HepG2 (cell line): ENCODE measurements at regions not wholly inside any gene's neighbourhood (a gene's known extent, or its start where the extent isn't known, plus 50 kb on each side); places are given as distances from the start of the nearest gene placed in this dataset.

Source experiments
- ATAC-seq: fragments of 200-7000 bp; cut with Tn5 transposase; 3 replicates; pipeline ENCODE4 v1.9.1; 2020; ENCODE audit warnings: mild to moderate bottlenecking, moderate library complexity
- BruUV-seq: library from RNA; stranded (reverse); fragments of 400-500 nt; replicated peaks from 2 replicates; lab custom pipeline; 2021; lab: Mats Ljungman, UMichigan
- CTCF ChIA-PET: fragments of 300-600 bp; formaldehyde crosslinking; extraction: SDS; loops from one replicate; lab custom pipeline; 2021; ENCODE audit warnings: low total read pairs, inconsistent platforms, low intra/inter-chr PET ratio; lab: Yijun Ruan, JAX
- POLR2A ChIA-PET: fragments of 350-600 bp; sonication (Branson Sonifier 250); formaldehyde crosslinking; loops from one replicate; lab custom pipeline; 2020; ENCODE audit warnings: antibody characterized with exemption, inconsistent platforms; lab: Yijun Ruan, JAX
- DNase-seq: peaks from one replicate; pipeline ENCODE4 v3.0.0-alpha.2; 2015; ENCODE audit warnings: low spot score
- FAIRE-seq: peaks from 3 replicates; lab custom pipeline; 2011; peaks lifted over from hg19 to GRCh38; lab: Jason Lieb, UNC
- H2AFZ ChIP-seq: one replicate; pipeline ENCODE4 v1.6.1; 2011; ENCODE audit warnings: low read length, inconsistent platforms
- H3K27ac ChIP-seq: fragments of 300-600 bp; 3 replicates; pipeline ENCODE4 v1.8.0; 2011; ENCODE audit warnings: mixed run types, mild to moderate bottlenecking, mixed read lengths, low read length, inconsistent platforms; ENCODE audit not compliant: insufficient read depth; ENCODE audit errors: extremely low read length
- H3K27me3 ChIP-seq, 2 experiments: fragments of 200-600 bp in 1 of 2; 2 replicates in 1 of 2; 3 replicates in 1 of 2; pipeline versions ENCODE4 v1.6.0 to v1.8.0; 2011; ENCODE audit warnings: low read length in 2 of 2, mild to moderate bottlenecking in 2 of 2, moderate library complexity in 2 of 2, inconsistent platforms in 1 of 2; ENCODE audit not compliant: insufficient read depth in 2 of 2, control insufficient read depth in 1 of 2
- H3K36me3 ChIP-seq, 2 experiments: fragments of 200-600 bp in 1 of 2; replicated peaks in 1 of 2; 2 replicates in 1 of 2; 3 replicates in 1 of 2; pipeline versions ENCODE4 v1.5.1 to v1.8.0; 2011; ENCODE audit warnings: low read length in 2 of 2, inconsistent platforms in 1 of 2; ENCODE audit not compliant: insufficient read depth in 2 of 2, control insufficient read depth in 1 of 2
- H3K4me1 ChIP-seq: 2 replicates; pipeline ENCODE4 v1.5.1; 2012; ENCODE audit warnings: low read length, inconsistent platforms; ENCODE audit not compliant: insufficient read depth
- H3K4me2 ChIP-seq: 2 replicates; pipeline ENCODE4 v1.6.0; 2011; ENCODE audit warnings: low read depth, low read length, inconsistent platforms
- H3K4me3 ChIP-seq, 3 experiments: fragments of 200-600 bp in 1 of 3; sonication (generic), shearing (Covaris generic) in 1 of 3; replicated peaks in 1 of 3; 2 replicates each; pipeline ENCODE4 v1.5.1; 2011 to 2016; ENCODE audit warnings: low read length in 3 of 3, inconsistent platforms in 2 of 3, low read depth in 2 of 3, mild to moderate bottlenecking in 2 of 3, control low read depth in 1 of 3, mixed read lengths in 1 of 3; ENCODE audit not compliant: insufficient read depth in 1 of 3
- H3K79me2 ChIP-seq: one replicate; pipeline ENCODE4 v1.6.1; 2011; ENCODE audit warnings: low read length, inconsistent platforms; ENCODE audit not compliant: insufficient read depth
- H3K9ac ChIP-seq: 2 replicates; pipeline ENCODE4 v1.6.0; 2011; ENCODE audit warnings: mild to moderate bottlenecking, low read depth, low read length, inconsistent platforms; ENCODE audit not compliant: insufficient read depth
- H3K9me3 ChIP-seq: 2 replicates; pipeline ENCODE4 v1.5.1; 2012; ENCODE audit warnings: mild to moderate bottlenecking, low read length
- H4K20me1 ChIP-seq: 2 replicates; pipeline ENCODE4 v1.6.0; 2011; ENCODE audit warnings: inconsistent platforms, mild to moderate bottlenecking, low read length, moderate library complexity; ENCODE audit not compliant: insufficient read depth
- ISL2 ChIP-seq: sonication (generic); formaldehyde crosslinking; IDR thresholded peaks from 2 replicates; pipeline ENCODE4 v1.5.0; 2020; ENCODE audit warnings: missing genetic modification reagents
- JDP2 ChIP-seq: sonication (generic); formaldehyde crosslinking; IDR thresholded peaks from 2 replicates; pipeline ENCODE4 v1.8.1; 2022; ENCODE audit warnings: missing genetic modification reagents, borderline replicate concordance
- SNRNP70 ChIP-seq: fragments of 200-400 bp; formaldehyde crosslinking; IDR thresholded peaks from 2 replicates; pipeline ENCODE4 v1.6.1; 2017; ENCODE audit warnings: mild to moderate bottlenecking, low read depth, low read length, moderate library complexity
- ZNF333 ChIP-seq: sonication (generic); formaldehyde crosslinking; IDR thresholded peaks from 2 replicates; pipeline ENCODE4 v1.4.0; 2020; ENCODE audit warnings: mild to moderate bottlenecking, missing genetic modification reagents, borderline replicate concordance
- ZNF782 ChIP-seq: sonication (generic); formaldehyde crosslinking; IDR thresholded peaks from 2 replicates; pipeline ENCODE4 v1.4.0; 2020; ENCODE audit warnings: missing genetic modification reagents, mild to moderate bottlenecking, borderline replicate concordance
- WGBS: methylation state at CpG from one replicate; pipeline ENCODE4 v1.1.6; 2017; ENCODE audit warnings: low lambda C conversion rate; 5-methylcytosine and 5-hydroxymethylcytosine counted together
- in situ Hi-C: cut with HindIII; loops from 2 replicates; pipeline ENCODE4 v1.10.0; 2017; ENCODE audit warnings: low pct_unique_long_range_greater_than_20kb; ENCODE audit not compliant: extremely low pct_ligation_motif_present
- intact Hi-C: fragments of 100-400 bp; cut with micrococcal nuclease; formaldehyde crosslinking; loops from one replicate; pipeline ENCODE4 v1.10.0; 2022; ENCODE audit not compliant: unreplicated experiment
- TF ChIP-seq, protein P1 (sequence below): sonication (generic); formaldehyde crosslinking; IDR thresholded peaks from 2 replicates; pipeline ENCODE4 v1.8.0; 2022; ENCODE audit warnings: low read depth, missing genetic modification reagents
- TF ChIP-seq, protein P2 (sequence below): IDR thresholded peaks from 2 replicates; pipeline ENCODE4 v1.6.1; 2012; ENCODE audit warnings: low read depth, low read length, improper control_type of control experiment

DNA sequence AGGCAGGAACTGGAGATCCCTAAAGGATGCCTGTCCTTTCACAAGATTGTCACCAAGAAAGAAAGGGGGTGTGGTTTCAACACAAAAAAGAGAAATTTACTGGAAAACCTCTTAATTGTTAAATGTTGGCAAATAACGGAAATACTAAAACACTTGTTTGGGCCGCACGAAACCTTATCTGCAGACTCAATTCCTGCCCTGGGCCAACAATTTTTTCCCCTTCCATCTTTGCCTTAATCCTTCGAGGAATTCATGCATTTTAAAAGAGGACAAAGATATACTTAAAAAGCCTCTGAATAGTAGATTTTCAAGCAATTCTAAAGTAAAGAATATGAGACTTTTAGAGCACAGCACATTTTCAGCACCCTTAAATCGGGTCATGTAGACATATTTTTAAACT lies 366.2 kb downstream of the DUSP6 start (continued):
- TF ChIP-seq JDP2, result no peak
- no peak for TF ChIP-seq ZNF782 (CRISPR knock-in tag)
- no peak for TF ChIP-seq ZNF333
- TF ChIP-seq, protein P1, sequence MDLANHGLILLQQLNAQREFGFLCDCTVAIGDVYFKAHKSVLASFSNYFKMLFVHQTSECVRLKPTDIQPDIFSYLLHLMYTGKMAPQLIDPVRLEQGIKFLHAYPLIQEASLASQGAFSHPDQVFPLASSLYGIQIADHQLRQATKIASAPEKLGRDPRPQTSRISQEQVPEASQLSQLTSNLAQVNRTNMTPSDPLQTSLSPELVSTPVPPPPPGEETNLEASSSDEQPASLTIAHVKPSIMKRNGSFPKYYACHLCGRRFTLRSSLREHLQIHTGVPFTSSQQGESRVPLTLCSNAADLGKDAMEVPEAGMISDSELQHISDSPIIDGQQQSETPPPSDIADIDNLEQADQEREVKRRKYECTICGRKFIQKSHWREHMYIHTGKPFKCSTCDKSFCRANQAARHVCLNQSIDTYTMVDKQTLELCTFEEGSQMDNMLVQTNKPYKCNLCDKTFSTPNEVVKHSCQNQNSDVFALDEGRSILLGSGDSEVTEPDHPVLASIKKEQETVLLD (CRISPR knock-in tag), result no peak

DNA sequence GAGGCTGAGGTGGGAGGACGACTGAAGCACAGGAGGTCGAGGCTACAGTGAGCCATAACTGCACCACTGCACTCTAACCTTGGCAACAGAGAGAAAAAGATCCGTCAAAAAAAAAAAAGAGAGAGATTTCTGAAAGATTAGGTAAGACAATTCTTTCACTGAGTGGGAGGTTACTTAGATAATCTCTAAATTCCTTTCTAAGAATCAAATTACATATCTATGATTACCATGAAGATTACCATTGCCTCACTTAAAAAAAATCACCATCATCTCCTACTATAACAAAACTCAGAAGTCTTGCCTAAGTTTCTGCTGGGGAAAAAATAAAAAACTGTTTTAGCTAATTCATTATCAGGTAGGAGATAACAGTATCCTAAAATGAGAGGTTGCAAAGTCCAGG lies 366.7 kb downstream of the DUSP6 start:
- ATAC-seq (no peak), DNase-seq (no peak), FAIRE-seq (no peak)
- intact Hi-C loops (no loop called here), in situ Hi-C loops (loop anchor here (10.0 to 25.0 kb wide), 2 partner anchors 351 to 848 kb away; partner anchors contain the start of genes CEP290 and TMTC3)
- no peaks in the 10 kb centered on the region for H4K20me1 ChIP-seq
- no peaks in the 10 kb centered on the region for H3K79me2 ChIP-seq
- ChIA-PET CTCF (no interaction called here), POLR2A (no interaction called here)
- WGBS, result 33% methylated on average over 3 of the region's 3 CpGs
- H3K36me3 ChIP-seq, result no peaks in the 10 kb centered on the region
- no peaks in the 10 kb centered on the region for H3K4me1 ChIP-seq
- no peaks in the 10 kb centered on the region; a peak in 1 of 5 replicates for H3K27me3 ChIP-seq
- H3K9ac ChIP-seq, result no peak overlapping the region
- BruUV-seq, result no TSS peak
- no peak overlapping the region for H2AFZ ChIP-seq
- H3K9me3 ChIP-seq, result no peaks in the 10 kb centered on the region
- no peak for TF ChIP-seq SNRNP70
- TF ChIP-seq ISL2 (CRISPR knock-in tag), result no peak
- TF ChIP-seq, protein P2, sequence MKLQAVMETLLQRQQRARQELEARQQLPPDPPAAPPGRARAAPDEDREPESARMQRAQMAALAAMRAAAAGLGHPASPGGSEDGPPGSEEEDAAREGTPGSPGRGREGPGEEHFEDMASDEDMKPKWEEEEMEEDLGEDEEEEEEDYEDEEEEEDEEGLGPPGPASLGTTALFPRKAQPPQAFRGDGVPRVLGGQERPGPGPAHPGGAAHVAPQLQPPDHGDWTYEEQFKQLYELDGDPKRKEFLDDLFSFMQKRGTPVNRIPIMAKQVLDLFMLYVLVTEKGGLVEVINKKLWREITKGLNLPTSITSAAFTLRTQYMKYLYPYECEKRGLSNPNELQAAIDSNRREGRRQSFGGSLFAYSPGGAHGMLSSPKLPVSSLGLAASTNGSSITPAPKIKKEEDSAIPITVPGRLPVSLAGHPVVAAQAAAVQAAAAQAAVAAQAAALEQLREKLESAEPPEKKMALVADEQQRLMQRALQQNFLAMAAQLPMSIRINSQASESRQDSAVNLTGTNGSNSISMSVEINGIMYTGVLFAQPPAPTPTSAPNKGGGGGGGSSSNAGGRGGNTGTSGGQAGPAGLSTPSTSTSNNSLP, result no peak
- H3K4me3 ChIP-seq, result no peak overlapping the region
- no peak overlapping the region for H3K27ac ChIP-seq
- H3K4me2 ChIP-seq, result no peak overlapping the region
